ENCODE measurements at regions not wholly inside any gene's neighbourhood (a gene's known extent, or its start where the extent isn't known, plus 50 kb on each side); places are given as distances from the start of the nearest gene placed in this dataset.
"Not testable (repeated sequence)": the region's sequence is repeated elsewhere in the genome, so short reads cannot be mapped to it uniquely, and the experiment has no call there.

- DNase-seq = no peak
These were observed 112.9 kb upstream of the STK17B start for GRCh38 chr2:196284144-196284844.

- DNase-seq = no peak
These were observed 113.6 kb upstream of the STK17B start for GRCh38 chr2:196284866-196285557.

- no peak for DNase-seq
These were observed 115.4 kb upstream of the STK17B start for GRCh38 chr2:196286821-196287220.

GRCh38 chr2:196287523-196287922 is 116.1 kb upstream of the STK17B start:
- no peak for DNase-seq

- no peak for DNase-seq
These were observed 116.7 kb upstream of the STK17B start for GRCh38 chr2:196288006-196288538.

GRCh38 chr2:196289000-196289399 is 117.6 kb upstream of the STK17B start:
- DNase-seq = no peak

- no peak for DNase-seq
These were observed 118.8 kb upstream of the STK17B start for GRCh38 chr2:196290136-196290535.

- DNase-seq = no peak
These were observed 119.2 kb upstream of the STK17B start for GRCh38 chr2:196290569-196290968.

GRCh38 chr2:196291426-196291825 is 120.0 kb upstream of the STK17B start:
- no peak for DNase-seq

- DNase-seq = no peak
These were observed 120.8 kb upstream of the STK17B start for GRCh38 chr2:196291873-196292800.

- no peak for DNase-seq
These were observed 122.6 kb upstream of the STK17B start for GRCh38 chr2:196293751-196294515.

- no peak for DNase-seq
These were observed 123.1 kb upstream of the STK17B start for GRCh38 chr2:196294516-196294909.

- DNase-seq = no peak
These were observed 123.6 kb upstream of the STK17B start for GRCh38 chr2:196295005-196295404.

GRCh38 chr2:196298106-196298723 is 126.8 kb upstream of the STK17B start:
- DNase-seq = not testable (repeated sequence)

GRCh38 chr2:196307775-196308305 is 136.5 kb upstream of the STK17B start:
- DNase-seq = no peak

- no peak for DNase-seq
These were observed 138.3 kb upstream of the STK17B start for GRCh38 chr2:196309691-196310090.

GRCh38 chr2:196314157-196314556 is 142.8 kb upstream of the STK17B start:
- DNase-seq = no peak

- DNase-seq = no peak
These were observed 143.4 kb upstream of the STK17B start for GRCh38 chr2:196314780-196315179.

GRCh38 chr2:196315388-196316049 is 144.1 kb upstream of the STK17B start:
- no peak for DNase-seq

GRCh38 chr2:196316050-196316430 is 144.7 kb upstream of the STK17B start:
- DNase-seq = no peak

All from NCI-H187 treated with DMSO at 0.1 percent for 48 hours (cell line).